Muscle of leg (tissue), 3 donors: ENCODE measurements at regions not wholly inside any gene's neighbourhood (a gene's known extent, or its start where the extent isn't known, plus 50 kb on each side); places are given as distances from the start of the nearest gene placed in this dataset.
A peak's percentile ranks its signal among the peaks of the same experiment; 100 is the strongest.
"Not testable (repeated sequence)": the region's sequence is repeated elsewhere in the genome, so short reads cannot be mapped to it uniquely, and the experiment has no call there.

ENCODE experiments used
- DNase-seq: peaks from one replicate; pipeline ENCODE4 v3.0.0; 2013
- H3K27ac ChIP-seq: one replicate; pipeline ENCODE4 v1.5.1; 2013; ENCODE audit warnings: mild to moderate bottlenecking, low read length, control low read depth
- H3K27me3 ChIP-seq: one replicate; pipeline ENCODE4 v1.6.1; 2013; ENCODE audit warnings: low read length; ENCODE audit not compliant: control insufficient read depth, insufficient read depth
- H3K36me3 ChIP-seq: one replicate; pipeline ENCODE4 v1.6.1; 2013; ENCODE audit warnings: low read length; ENCODE audit not compliant: control insufficient read depth, insufficient read depth
- H3K4me1 ChIP-seq: one replicate; pipeline ENCODE4 v1.6.1; 2013; ENCODE audit warnings: low read length; ENCODE audit not compliant: control insufficient read depth, insufficient read depth
- H3K4me3 ChIP-seq: one replicate; pipeline ENCODE4 v1.5.1; 2013; ENCODE audit warnings: low read length, control low read depth
- H3K9me3 ChIP-seq: replicated peaks from 2 replicates; pipeline ENCODE4 v1.6.1; 2013; ENCODE audit warnings: low read depth, low read length; ENCODE audit not compliant: control insufficient read depth
- WGBS: methylation state at CpG from one replicate; pipeline ENCODE4 v1.1.5; 2013; ENCODE audit warnings: missing lambda C conversion rate; ENCODE audit not compliant: insufficient coverage; 5-methylcytosine and 5-hydroxymethylcytosine counted together

DNA sequence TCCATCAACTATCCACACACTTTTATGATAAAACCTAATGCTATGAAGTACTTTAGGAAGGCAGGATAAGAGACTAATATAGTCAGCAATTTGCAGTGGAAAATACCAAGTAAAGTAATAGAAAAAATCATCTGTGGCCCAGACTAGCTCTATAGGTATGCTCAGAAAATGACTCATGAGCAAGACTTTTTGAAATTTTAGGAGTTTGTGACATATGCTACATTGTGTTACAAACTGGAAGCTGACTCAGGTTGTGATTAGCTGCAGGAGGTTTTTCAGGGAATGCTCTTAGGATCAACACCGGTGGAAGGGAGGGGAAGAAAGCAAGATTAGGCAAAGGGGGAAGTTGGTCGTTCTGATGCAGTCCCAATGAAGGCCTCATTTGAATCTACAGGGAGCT is 56.1 kb downstream of the FEZF1 start:
- Histone ChIP-seq H3K36me3 (no peaks in the 10 kb centered on the region), H3K27me3 (no peaks in the 10 kb centered on the region), H3K27ac (no peak overlapping the region), H3K9me3 (no peaks in the 10 kb centered on the region), H3K4me1 (no peaks in the 10 kb centered on the region), H3K4me3 (no peak overlapping the region)
- WGBS, result 78% methylated on average over 2 of the region's 2 CpGs
- no peak for DNase-seq

DNA sequence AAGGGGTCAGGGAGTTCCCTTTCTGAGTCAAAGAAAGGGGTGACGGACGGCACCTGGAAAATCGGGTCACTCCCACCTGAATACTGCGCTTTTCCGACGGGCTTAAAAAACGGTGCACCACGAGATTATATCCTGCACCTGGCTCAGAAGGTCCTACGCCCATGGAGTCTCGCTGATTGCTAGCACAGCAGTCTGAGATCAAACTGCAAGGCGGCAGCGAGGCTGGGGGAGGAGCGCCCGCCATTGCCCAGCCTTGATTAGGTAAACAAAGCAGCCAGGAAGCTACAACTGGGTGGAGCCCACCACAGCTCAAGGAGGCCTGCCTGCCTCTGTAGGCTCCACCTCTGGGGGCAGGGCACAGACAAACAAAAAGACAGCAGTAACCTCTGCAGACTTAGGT is 65.8 kb downstream of the FEZF1 start:
- H3K4me3 ChIP-seq, H3K9me3 ChIP-seq, H3K4me1 ChIP-seq, H3K27ac ChIP-seq, H3K27me3 ChIP-seq, H3K36me3 ChIP-seq, DNase-seq: not testable (repeated sequence)
- 60% methylated on average over 1 of the region's 14 CpGs for WGBS

DNA sequence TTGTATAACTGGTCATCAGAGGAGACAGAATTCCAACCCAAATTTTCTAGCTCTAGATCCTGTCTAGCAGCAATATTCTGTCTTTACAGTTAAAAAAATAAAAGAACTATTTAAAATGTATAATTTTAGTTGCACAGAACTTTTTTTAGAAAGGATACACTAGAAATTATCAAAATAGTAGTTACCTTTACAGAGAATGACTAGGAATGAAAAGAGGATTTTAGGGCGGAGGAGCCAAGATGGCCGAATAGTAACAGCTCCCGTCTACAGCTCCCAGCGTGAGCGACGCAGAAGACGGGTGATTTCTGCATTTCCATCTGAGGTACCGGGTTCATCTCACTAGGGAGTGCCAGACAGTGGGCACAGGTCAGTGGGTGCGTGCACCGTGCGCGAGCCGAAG is 66.3 kb downstream of the FEZF1 start:
- not testable (repeated sequence) for DNase-seq, H3K36me3 ChIP-seq, H3K4me3 ChIP-seq, H3K9me3 ChIP-seq, H3K27me3 ChIP-seq, H3K4me1 ChIP-seq, H3K27ac ChIP-seq
- 96% methylated on average over 7 of the region's 13 CpGs for WGBS

DNA sequence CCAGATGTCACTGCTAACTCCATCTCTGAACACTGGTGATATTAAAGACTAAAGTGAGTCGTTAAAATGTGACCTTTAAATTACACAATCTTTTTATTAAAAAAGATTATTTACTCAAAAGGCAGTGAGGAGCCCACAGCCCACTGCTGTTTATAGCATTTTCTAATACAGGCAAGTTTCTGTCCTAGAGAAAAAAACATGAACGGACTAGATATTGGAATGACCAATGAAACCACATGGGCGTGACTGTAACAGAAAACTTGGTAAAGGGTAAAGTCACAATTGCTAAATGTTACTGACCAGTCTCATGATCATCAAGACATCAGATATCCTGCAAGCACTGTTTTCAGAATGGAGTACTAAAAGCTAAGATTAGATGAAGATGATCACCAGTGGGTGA is 78.7 kb downstream of the FEZF1 start:
- no CpG with 5 or more reads among the region's 3 CpGs for WGBS
- no peak for DNase-seq
- H3K9me3 ChIP-seq, result no peaks in the 10 kb centered on the region
- no peaks in the 10 kb centered on the region for H3K27me3 ChIP-seq
- H3K27ac ChIP-seq, result no peak overlapping the region
- H3K4me1 ChIP-seq, result no peaks in the 10 kb centered on the region
- no peak overlapping the region for H3K4me3 ChIP-seq
- H3K36me3 ChIP-seq, result no peaks in the 10 kb centered on the region

DNA sequence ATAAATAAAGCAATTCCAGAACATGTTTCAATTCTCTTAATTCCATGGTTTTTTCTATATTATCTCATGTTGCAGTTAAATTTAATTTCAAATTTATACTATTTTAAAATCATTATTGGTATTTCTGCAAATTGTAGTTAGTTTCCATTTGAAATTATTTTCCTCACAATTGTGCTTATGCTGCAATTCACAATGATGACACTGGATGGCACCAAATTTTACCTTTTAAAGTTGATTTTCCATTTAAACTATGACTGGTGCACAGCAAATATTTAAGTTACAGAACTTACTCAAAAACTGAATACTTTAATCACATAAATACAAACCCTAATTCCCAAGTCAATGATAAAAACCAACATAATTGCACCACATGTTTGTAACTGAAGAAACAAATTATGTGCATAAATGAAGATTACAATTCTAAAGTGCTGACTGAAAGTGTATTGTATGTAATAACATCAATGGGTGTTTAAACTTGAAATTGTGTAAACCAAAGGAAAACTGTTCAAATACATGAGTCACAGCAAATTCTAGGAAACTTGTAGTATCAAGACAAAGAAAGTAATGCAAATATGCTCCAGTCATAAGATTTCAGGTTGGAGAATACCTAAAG is 75.3 kb upstream of the AASS start:
- no peaks in the 10 kb centered on the region for H3K36me3 ChIP-seq
- no peaks in the 10 kb centered on the region for H3K9me3 ChIP-seq
- no peak overlapping the region for H3K4me3 ChIP-seq
- H3K27ac ChIP-seq, result no peak overlapping the region
- H3K27me3 ChIP-seq, result no peaks in the 10 kb centered on the region
- DNase-seq, result peak; percentile 16
- no peaks in the 10 kb centered on the region for H3K4me1 ChIP-seq

DNA sequence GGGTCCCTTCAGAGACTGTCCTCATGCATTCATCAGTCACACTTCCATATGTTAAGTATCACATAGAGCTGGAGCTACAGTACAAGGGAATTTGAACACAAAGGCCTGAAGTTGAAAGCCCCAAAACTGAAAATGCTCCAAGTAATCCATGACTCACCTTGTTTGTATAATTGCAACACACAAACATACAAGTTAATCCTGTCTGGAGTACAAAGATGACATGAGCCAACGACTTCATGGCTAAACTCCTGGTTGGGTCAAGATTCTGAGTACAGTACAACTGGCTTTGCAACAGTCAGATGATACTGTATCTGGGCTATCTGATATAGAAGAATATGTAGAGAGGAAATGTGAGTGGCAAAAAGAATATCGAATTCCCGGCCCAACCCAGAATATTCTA is 73.1 kb upstream of the AASS start:
- Histone ChIP-seq H3K9me3 (no peaks in the 10 kb centered on the region), H3K27ac (no peak overlapping the region), H3K36me3 (no peaks in the 10 kb centered on the region), H3K27me3 (no peaks in the 10 kb centered on the region), H3K4me1 (no peaks in the 10 kb centered on the region), H3K4me3 (no peak overlapping the region)
- no peak for DNase-seq
- 0% methylated on average over 1 of the region's 3 CpGs for WGBS

DNA sequence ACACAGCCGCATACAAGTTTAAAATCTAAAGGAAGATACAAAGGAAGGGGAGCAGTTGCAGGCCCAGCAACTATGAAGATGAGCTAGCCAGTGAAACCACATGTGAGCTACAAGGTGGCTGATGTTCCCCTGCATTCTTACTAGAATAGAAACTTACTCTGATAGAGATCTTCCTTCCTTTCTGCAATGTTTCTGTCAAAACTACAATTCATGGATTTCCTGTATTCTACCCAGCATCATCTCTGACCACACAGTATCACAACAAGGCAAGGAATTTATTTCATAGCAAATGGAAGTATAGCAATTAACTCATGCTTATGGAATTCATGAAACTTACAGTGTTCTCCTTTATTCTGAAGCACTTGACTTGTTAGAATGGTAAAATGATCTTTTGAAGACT is 68.7 kb upstream of the AASS start:
- Histone ChIP-seq H3K27me3 (no peaks in the 10 kb centered on the region), H3K4me1 (no peaks in the 10 kb centered on the region), H3K4me3 (no peak overlapping the region), H3K9me3 (no peaks in the 10 kb centered on the region), H3K27ac (no peak overlapping the region), H3K36me3 (no peaks in the 10 kb centered on the region)
- 88% methylated on average over 1 of the region's 1 CpG for whole genome bisulfite sequencing
- DNase-seq, result no peak

DNA sequence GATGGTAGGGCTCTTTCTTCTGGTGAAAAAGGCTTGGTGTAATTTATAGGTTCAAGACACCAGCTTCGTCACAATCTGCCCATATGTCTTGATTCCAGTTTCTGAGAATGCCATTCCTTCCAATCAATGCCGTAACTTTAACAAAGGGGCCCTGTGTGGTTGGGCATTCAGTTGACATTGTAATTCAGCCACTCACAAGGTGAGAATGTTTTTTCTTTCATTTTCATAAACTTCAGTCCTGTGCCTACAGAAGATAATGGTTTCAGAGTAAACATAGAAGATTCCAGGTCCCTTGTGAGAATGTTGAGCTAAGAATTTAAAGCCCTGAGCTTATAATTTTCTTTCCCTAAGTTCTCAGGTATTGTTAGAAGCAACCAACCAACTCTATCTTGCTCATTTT is 67.3 kb upstream of the AASS start:
- WGBS, result no CpG with 5 or more reads among the region's 2 CpGs
- no peak overlapping the region for H3K27ac ChIP-seq
- H3K4me1 ChIP-seq, result no peaks in the 10 kb centered on the region
- H3K4me3 ChIP-seq, result no peak overlapping the region
- H3K36me3 ChIP-seq, result no peaks in the 10 kb centered on the region
- no peak for DNase-seq
- H3K27me3 ChIP-seq, result no peaks in the 10 kb centered on the region
- peaks cover 6% of the 10 kb centered on the region for H3K9me3 ChIP-seq

DNA sequence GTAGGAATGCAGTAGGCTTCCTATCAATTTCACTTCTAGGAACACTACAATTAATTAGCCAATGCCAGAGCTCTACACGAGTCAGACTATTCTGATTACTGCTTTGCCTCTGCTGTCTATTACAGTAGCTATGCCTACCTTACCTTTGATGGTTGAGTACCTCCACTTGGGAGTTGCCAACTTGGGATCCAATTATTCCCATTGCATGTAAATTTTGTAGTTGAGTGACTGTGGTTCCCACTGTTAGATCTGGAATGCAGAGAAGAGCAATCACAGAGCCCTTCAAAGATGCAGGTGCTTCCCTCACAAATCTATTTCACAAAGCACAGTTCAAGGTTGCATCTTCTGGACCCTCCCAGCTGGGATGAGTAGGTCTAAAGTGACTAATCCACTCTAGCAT is 62.9 kb upstream of the AASS start:
- no CpG with 5 or more reads among the region's 1 CpG for WGBS
- H3K9me3 ChIP-seq, result peaks cover 8% of the 10 kb centered on the region
- no peaks in the 10 kb centered on the region for H3K36me3 ChIP-seq
- no peak for DNase-seq
- H3K4me1 ChIP-seq, result no peaks in the 10 kb centered on the region
- no peak overlapping the region for H3K27ac ChIP-seq
- H3K27me3 ChIP-seq, result no peaks in the 10 kb centered on the region
- no peak overlapping the region for H3K4me3 ChIP-seq

DNA sequence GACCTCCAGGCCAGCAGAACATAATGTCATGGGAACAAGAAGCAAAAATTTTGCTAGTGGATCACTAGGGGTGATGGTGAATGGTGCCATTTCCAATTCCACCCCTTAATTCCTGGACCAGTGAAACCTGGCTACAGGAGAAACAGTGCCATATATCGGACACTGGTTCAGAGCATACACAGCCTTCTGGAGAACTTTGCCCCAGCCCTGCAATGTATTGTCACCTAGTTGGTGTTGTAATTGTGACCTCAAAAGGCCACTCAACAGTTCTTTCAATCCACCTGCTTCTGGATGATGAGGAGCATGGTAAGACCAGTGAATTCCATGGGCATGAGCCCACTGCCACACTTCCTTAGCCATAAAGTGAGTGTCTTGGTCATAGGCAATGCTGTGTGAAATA is 59.8 kb upstream of the AASS start:
- no peaks in the 10 kb centered on the region for H3K4me1 ChIP-seq
- WGBS, result no CpG with 5 or more reads among the region's 1 CpG
- H3K9me3 ChIP-seq, result peaks cover 8% of the 10 kb centered on the region
- no peak overlapping the region for H3K27ac ChIP-seq
- DNase-seq, result no peak
- no peaks in the 10 kb centered on the region for H3K36me3 ChIP-seq
- no peaks in the 10 kb centered on the region for H3K27me3 ChIP-seq
- no peak overlapping the region for H3K4me3 ChIP-seq

DNA sequence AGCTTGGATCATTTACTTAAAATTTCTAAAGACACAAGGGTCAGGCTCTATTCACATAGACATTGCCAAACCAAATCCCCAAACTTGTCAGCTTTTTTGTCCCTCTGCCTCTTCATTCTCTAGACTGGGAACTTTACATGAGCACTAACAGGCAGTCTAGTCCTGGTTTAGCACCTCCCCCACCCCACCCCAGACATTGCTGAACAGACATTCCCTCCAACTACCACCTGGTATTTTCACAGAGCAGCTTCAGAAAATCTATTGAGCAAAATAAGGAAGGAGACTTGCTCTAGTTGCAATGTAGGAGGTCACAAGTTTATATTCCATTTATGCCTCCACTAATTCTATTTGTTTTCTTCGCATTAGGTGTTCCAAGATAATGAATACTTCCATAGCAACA is 56.8 kb upstream of the AASS start:
- WGBS, result no CpG with 5 or more reads among the region's 1 CpG
- peaks cover 2% of the 10 kb centered on the region for H3K9me3 ChIP-seq
- no peak overlapping the region for H3K4me3 ChIP-seq

More for the DNA sequence above, 56.8 kb upstream of the AASS start:
- Histone ChIP-seq H3K27ac (no peak overlapping the region), H3K36me3 (no peaks in the 10 kb centered on the region), H3K27me3 (no peaks in the 10 kb centered on the region), H3K4me1 (no peaks in the 10 kb centered on the region)
- no peak for DNase-seq
